ENCODE measurements at regions not wholly inside any gene's neighbourhood (a gene's known extent, or its start where the extent isn't known, plus 50 kb on each side); places are given as distances from the start of the nearest gene placed in this dataset.

DNA sequence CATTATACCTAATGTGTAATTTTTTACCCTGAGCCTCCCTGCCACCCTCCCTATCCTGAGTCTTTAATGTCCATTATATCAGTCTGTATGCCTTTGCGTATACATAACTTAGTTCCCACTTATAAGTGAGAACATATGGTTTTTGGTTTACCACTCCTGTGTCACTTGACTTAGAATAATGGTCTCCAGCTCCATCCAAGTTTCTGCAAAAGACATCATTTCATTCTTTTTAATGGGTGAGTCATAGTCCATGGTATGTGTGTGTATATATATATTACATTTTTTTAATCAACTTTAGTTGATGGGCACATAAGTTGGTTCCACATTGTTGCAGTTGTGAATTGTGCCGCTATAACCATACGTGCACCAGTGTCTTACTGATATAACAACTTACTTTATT, 477.1 kb upstream of the NEGR1 start:
- no peak for DNase-seq

DNA sequence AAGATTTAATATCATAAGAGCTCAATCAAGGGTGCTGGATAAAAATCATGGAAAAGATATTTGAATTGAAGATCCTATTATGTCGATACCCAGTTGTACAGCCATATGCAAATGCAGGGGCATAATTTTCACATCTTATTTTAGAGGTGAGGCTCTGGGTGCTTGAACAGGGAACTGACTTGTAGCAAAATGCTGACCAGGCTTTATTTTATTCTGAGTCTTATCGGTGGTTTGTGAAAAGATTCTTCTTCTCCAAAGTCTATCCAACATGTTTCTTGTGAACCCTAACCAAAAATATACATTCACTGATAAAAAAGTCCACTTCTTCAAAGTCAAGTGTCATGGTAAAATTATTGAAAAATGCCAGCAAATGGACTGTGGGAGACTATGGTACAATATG, 475.5 kb upstream of the NEGR1 start:
- no peak for DNase-seq

DNA sequence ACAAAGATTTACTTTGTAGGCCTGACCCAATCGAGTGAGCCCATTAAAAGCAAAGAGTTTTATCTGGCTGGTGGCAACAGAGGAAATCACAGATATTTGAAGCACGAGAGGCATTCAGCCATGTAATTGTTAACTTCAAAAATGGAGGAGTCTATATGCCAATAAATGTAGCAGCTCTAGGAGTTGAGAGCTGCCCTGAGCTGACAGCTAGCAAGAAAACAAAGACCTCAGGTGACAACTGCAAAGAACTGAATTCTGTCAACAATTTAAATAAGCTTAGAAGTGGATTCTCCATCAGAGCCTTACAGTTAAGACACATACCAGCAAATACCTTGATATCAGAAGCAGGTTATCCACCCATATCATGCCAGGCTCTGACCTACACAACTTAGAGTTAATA, 463.1 kb upstream of the NEGR1 start:
- DNase-seq: no peak

DNA sequence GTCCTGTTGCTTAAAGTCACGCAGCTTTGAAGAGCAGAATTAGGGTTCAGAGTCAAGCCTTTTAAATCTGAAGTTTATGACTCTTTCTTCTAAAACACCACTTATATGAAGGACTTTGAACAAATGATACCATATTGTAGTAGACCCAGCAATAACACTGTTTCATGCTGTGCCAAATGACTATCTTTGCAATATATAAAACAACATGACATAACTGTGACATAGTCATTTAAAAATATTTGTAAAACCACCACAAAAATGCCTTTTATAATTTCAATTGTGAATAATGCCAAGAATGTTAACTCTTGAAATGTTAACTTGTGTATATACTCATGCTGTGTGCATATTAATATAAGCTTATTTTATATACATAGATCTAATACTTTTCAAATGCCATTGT, 452.1 kb upstream of the NEGR1 start:
- DNase-seq: no peak

DNA sequence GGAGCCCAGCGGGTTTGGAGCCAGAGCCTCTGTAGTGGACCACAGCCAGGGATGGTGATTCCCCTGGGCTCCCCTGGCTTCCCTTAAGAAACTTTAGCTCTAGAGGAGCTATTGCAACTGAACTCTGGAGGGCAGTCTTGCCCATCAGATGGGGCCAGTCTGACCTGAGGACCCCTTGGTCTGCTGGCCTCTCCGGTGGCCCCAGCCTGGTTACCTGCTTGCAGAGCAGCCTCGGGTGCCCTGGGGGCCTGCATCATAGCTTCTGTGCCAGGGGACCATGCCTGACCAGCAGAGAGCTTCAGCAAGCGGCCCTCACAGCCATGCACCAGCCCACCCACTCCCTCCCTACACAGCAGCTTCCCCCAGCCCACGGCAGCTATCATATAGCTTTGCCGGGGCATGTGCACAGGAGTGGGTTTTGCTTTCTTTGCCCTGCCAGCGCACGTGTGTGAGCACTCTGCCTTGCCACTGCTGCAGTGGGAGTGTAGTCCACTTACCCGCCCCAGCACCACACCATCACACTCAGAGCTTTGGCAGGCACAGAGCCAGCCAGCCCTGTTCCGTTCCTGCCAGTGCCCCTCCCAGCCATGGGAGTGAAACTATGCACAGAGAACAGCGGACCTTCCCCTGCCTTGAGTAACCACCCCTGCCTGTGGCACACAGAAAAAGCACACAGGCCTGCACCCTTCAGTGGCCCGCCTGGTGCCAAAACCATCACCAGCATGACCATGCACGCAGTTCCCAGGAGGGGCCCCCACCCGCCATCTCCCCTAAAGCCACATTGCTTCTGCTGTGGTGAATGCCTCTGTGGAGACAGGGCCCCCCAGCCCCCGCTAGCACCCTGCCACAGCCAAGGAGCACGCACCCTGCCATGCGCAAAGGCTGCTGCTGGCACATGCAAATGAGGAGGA, 442.9 kb upstream of the NEGR1 start:
- no peak for DNase-seq

DNA sequence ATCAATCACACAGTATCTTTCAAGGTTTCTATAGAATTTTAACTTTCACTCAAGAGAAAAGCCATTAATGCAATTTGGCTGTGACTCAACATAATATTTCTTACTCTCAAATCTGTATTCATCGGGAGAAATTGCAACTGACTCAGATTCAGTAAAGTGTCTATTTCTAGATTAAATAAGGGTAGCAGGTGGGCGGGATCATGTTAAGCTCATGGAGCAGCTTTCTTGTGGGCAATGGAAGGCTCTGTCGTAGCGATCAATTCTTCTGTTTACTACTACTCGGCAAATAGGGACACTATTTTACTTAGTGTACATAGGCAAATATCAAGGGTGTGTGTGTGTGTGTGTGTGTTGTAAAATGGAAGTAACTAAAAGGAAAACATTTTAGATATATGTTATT, 423.6 kb upstream of the NEGR1 start:
- DNase-seq: no peak

DNA sequence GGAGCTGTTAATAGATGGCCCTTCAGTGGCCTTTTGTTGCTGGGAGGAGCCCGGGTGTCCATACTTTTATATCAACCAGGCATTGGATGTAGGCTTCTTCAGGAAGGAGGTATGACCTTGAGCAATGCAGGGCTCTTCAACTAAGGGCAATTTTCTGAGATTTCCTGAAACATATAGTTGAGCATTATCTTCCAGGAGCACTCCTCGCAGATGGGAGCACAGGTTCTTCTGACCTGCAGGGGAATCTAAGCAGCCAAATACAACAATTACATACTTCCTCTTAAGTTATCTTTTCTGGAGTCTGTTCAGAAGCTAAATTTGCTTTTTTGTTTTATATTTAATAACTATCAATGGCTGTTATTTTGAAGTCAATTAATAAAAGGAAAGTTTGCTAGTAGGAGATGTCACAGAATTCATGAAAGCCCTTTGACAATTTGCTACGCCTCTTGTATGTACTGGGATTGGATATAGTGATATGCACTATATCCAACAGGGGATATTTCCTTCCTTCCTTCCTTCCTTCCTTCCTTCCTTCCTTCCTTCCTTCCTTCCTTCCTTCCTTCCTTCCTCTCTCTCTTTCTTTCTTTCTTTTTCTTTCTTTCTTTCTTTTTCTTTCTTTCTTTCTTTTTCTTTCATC, 422.6 kb upstream of the NEGR1 start:
- no peak for DNase-seq

DNA sequence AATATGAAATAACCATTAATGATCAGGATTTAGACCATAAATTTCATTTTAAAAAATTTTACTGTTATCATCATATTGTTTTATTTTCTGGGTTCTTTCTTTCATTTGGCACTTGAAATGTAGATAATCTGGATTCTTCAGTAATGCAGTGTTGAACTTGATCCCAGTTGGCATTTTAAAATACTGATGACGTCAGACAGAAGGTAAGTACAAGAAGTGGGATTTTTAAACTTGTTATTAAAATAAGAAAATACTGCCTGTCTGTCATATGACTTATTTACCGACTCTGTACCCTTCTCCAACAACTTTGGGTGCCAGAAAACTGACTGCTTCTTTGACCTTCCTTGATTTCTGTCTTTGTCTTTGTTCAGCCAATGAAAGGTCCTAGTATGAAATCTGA, 415.1 kb upstream of the NEGR1 start:
- DNase-seq: no peak

DNA sequence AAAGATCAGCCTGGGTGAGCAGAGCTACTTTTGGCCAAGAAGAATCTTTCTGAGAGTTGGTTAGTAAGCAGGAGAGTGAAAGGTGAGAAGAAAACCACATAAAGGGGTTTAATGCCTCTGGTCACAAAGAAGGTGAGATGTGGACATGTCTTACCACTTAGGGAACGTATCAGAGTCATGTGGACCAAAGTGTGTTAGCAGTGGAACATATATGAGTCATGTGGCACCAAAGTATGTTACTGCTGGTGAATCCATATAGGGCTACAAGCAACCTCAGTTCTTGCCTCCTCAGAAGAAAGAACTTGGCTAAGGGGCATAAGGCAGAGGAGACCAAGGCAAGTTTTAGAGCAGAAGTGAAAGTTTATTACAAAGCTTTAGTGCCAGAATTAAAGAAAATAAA, 411.6 kb upstream of the NEGR1 start:
- DNase-seq: no peak

DNA sequence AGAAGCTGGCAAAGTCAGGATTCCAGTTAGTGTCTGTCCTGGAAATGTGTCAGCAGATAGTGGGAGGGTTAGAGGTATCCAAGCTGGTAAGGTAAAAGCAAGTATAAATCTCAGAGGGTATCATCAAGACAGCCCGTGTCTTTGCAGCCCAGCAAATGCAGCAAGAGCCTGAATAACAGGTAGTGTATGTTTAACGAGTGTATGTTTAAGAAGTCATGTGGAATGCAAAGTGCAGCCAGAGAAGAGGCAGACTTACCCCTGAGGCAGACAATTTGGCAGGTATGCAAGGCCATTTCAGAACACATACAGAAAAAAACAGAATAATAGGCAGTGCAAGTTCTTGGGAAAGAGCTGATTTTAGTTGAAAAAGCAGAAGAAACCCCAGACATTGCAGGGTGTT, 411.0 kb upstream of the NEGR1 start:
- DNase-seq: no peak

DNA sequence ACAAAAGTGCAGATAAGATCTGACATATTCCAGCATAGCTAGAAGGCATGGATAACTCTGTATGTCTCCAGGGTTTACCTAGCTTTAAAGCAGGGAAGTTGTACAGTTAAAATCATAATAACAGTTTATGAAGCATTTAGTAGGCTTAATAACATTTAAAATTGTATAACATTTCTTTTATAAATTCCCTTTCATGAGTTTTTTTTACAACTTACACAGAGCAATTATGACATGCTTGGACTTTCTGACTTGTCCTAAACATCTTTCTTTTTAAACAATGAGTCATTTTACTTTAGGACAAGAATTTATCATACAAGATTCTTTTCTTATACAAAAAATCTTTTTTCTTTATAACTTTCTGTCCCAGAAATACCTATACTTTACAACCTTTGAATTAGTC, 408.5 kb upstream of the NEGR1 start:
- no peak for DNase-seq

DNA sequence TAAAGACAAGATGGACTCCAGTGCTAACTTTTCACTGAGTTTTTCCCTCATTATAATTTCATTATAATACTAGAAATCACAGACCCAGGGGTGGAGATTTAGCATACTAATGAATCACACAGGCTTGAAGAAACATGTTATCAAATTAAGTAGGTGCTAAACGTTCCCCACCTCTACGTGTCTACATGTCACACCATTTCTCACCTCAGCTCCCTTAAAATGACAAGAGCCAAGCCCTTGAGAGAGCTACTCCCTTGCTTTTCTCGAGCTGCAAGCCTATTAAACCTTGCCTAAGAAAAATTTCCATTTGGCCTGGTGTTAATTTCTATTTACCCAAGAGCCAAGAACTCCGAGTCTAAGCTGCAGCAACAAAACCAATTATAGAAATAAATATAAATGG, 396.3 kb upstream of the NEGR1 start:
- DNase-seq: no peak

DNA sequence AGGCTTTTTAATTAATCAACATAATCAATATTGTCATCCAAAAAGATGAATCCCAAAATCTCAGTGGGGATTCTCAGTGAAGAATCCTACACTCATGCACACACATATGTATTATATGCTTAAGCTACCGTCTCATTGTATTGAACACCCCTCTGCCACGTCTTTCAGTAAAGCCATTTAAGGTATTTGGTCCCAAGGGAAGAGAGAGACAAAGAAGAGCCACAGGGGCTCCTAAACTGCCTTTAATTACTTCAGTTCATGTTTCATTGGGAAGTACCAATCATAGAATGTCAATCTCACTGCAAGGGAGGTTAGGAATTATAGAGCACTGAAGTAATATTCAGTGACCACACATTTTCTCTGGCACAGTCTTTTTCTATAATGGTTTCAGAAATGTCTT, 388.6 kb upstream of the NEGR1 start:
- DNase-seq: no peak

DNA sequence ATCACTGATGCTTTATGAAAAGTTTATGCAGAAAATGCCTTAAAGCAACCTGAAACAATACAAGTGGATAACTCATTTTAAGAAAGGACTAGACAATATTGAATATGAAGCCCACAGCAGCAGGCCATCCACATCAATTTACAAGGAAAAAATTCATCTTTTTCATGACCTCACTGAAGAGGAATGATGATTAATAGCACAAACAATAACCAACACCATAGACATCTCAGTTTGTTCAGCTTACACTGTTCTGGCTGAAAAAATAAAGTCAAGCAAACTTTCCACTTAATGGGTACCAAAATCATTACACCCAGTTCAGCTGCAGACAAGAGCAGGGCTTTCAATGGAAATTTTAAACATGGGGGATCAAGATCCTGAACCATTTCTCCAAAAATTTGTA, 380.6 kb upstream of the NEGR1 start:
- no peak for DNase-seq

DNA sequence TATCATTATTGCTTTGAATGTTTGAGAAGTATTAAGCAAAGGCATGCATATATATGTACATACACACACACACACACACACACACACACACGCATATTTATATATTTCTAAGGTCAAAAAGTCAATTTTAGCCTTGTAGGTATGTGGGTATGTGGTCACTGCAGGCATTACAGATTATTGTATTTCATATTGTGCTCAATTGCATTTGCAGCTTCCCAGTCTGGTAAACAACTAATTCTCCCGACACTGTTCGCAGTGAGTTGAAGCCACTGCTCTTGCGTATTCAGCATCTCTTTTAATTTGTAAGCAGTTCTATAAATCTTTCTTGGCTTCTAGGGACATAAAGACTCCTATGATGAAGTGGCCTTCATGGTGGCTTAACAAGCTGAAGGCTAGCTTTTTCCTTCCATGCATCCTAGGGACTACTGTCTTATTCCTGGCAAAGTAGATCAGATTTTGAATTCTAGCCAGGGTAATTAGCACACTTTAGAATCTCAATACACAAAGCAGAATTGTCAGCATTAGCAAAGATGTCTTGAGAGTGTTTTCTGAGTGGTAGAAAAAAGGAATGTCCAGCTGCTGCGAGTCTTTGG, 368.6 kb upstream of the NEGR1 start:
- peak; percentile 41 for DNase-seq

DNA sequence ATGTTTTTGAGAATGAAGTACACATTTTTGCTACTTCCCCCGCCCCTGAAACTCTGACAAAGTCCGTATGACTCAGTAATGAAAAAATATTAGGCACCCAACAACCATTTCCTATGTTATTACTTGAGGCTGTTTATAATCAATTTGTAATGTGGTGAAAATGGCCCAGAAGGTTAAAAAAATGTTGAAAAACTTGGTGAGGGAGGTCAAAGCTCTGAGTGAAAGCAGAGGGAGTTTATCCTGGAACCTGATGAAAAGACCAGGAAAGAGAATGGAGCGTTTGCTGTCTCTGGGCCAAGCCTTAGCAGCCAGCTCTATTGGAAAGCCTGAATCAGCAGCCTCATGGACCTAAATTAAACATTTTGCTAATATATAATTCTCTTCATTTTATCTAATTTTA, 367.7 kb upstream of the NEGR1 start:
- DNase-seq: no peak

DNA sequence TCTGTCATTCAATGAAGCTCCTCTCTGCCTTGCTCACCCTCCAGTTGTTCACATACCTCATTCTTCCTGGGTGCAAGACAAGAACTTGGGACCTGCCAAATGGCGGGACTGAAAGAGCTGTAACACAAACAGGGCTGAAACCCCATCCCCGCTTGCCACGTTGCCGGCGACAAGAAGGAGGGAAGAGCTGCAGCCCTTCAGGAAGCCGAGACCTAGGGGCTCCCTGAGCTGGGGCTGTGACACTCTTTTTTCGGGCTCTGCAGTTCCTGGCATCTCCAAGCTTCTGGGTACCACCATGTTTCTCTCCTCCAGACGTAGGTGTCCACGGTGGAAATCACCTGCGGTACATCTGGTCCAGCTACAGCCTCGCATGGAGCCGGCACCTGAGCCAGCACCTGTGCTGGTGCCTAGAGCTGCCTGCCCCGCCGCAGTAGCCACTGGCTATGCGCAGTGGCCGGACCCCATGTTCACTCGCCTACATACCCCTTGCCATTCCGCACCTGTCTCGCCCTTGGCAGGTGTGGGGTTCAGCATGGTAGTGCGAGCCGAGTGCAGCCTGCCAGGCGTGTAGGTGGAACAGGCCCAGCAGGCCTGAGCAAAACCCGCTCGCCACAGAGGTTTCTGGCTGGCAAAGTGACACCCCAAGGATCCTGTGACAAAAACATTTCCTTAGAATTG, 367.0 kb upstream of the NEGR1 start:
- DNase-seq: no peak

DNA sequence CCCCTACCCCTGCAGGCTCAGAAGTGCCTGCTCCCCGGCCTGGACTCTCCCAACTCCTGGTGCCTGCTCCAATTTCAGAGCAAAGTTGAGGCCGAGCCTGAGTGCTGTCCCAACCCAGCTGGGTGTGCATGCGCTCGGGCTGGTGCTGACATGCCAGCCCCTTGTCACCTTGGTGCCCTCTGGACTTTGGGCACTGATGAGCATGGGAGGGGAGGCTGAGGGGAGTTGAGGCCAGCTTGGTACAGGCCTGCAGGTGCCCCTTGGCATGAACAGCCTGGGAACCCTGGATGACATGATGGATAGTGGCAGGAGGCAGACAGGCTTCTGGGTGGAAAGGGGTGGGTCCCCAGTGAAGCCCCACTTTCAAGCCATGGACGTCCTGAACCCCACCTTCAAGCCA, 366.1 kb upstream of the NEGR1 start:
- DNase-seq: no peak

DNA sequence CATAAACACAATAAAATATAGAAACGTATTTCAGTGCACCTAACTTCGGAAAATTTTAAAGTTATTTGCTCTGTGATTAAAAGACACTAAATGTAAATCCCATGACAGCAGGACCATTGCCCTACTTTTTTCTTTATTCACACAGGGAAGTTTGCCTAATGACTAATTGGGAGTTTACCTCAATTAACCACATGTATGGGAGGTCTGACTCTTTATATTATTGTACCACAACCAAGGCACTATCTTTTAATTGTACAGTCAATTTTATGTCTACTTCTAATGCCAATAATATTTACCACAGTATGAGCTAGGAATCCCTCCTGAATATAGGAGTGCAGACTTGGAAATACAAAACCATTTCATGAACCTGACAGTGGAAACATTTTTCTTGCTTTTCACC, 360.8 kb upstream of the NEGR1 start:
- DNase-seq: no peak

DNA sequence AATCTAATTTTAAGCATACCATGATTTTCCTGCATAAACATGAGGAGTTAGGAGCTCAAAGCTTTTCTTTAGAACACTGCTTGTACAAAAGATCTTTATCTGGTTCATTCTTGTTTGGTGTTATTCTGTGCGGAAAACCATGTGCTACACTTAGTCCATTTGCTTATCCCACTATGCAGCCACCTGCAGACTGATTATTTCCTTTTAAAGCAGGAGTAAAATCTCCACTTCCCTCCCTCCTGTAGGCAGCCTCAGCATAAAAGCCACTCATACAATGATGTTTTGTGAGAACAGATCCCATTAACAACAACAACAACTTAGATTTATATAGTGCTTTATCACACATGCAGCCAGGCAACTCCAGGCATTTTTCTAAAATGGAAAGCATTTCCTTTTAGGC, 355.3 kb upstream of the NEGR1 start:
- no peak for DNase-seq

DNA sequence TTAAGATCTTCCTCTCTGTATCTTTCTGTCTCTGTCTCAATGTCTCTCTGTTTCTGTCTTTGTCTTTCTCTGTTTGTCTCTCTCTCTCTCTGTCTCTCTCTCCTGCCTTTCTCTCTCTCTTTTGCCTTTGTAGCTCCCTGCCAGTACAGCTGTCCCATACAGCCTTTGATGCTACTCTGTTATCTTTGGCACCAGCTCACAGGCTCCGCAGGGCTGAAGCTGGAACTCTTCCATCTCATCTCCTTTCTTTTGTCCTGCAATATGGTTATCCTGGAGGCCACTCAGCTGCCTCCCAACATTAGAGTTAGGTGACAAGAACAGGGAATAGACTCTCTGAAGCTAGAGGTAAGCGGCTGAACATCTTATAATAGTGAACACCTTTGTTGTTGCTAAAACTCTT, 354.3 kb upstream of the NEGR1 start:
- no peak for DNase-seq

DNA sequence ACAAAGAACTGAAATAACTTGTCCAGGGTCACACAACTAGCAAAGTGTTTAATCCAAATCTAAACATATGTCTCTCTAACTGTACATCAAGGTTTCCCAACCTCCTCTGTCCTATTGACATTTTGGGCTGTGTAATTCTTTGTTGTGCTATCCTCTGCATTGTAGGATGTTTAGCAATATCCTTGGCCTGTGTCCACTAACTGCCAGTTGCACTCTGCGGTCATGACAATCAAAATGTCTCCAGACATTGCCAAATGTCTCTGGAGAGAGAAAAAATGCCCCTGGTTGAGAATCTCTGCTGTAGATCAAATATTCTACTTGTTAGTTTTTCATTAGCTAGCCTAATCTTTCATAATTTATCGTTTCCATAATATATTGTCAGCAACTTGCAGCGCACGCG, 353.4 kb upstream of the NEGR1 start:
- no peak for DNase-seq

DNA sequence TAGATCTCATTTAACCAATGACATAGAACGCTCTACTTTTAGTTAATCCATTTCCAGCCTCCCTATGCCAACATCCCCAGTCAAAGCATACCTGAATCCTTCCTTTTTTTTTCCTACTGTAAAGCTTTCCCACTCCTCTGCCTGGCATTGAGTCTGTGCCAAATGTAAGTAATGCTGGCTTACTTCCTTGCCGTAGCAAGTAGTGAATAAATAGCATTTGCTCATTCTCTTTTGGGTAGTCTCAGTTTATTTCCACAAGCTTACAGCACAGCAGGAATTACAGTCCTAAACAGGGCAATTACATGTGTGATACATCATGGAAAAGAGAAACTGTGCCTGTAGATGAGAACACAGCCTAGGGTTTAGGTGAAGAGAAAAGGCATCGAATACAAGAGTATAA, 352.6 kb upstream of the NEGR1 start:
- no peak for DNase-seq

DNA sequence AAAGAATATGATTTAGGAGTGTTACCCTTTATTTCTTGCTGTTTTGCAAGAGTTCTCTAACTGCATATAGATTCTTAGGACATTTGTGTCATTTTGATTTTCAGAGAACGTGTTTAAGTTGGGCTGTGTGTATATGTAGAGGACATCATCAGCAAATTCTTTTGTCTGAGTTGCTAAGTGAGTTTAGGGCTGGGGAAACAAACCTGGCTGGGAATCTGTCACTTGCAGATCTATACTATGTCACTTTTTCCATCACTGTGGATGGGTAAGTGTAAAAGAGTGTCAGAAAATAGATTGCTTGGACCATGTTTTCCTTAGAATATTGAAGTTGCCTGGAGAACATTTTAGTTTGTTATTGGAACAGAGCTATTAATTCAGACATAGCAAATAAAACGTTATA, 349.1 kb upstream of the NEGR1 start:
- DNase-seq: no peak

All from NCI-H1105 treated with DMSO at 0.1 percent for 48 hours (cell line).